Tibial nerve (tissue), 3 donors: ENCODE measurements at regions not wholly inside any gene's neighbourhood (a gene's known extent, or its start where the extent isn't known, plus 50 kb on each side); places are given as distances from the start of the nearest gene placed in this dataset.

Source experiments
- POLR2A ChIP-seq, 2 donors: fragments of 450-650 bp; IDR thresholded peaks; one replicate each; pipeline ENCODE4 v1.6.1; 2017; ENCODE audit warnings: antibody characterized with exemption in 2 of 2, mild to moderate bottlenecking in 2 of 2, moderate library complexity in 2 of 2
- TF ChIP-seq, protein P1 (sequence below), 5 experiments: fragments of 200-600 bp in 3 of 5; fragments of 450-650 bp in 2 of 5; sonication (generic) in 3 of 5; IDR thresholded peaks; one replicate each; pipeline ENCODE4 v1.5.1; 2016 to 2019; ENCODE audit warnings: antibody characterized with exemption in 5 of 5, mild to moderate bottlenecking in 3 of 5, moderate library complexity in 2 of 5

DNA sequence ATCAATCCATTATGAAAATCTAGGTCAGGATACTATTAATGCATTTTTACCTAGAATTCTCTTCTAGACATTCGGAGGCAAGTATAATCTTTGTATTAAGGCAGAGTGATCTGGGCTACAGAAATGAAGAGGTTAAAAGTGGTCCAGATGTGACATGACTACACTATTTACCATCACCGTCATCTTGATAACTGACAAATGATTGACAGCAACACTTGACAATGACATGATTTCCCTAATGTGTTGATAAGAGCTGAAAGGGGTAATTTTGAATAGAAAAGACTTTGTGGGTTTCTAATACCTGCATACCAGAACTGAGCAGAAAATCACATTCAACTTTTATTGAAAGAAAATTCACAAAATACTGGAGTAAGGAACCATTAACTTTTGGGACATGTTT is 718.9 kb upstream of the MAP3K7 start:
- TF ChIP-seq POLR2A (IDR thresholded peaks at IDR 0.05), result no peak
- TF ChIP-seq, protein P1, sequence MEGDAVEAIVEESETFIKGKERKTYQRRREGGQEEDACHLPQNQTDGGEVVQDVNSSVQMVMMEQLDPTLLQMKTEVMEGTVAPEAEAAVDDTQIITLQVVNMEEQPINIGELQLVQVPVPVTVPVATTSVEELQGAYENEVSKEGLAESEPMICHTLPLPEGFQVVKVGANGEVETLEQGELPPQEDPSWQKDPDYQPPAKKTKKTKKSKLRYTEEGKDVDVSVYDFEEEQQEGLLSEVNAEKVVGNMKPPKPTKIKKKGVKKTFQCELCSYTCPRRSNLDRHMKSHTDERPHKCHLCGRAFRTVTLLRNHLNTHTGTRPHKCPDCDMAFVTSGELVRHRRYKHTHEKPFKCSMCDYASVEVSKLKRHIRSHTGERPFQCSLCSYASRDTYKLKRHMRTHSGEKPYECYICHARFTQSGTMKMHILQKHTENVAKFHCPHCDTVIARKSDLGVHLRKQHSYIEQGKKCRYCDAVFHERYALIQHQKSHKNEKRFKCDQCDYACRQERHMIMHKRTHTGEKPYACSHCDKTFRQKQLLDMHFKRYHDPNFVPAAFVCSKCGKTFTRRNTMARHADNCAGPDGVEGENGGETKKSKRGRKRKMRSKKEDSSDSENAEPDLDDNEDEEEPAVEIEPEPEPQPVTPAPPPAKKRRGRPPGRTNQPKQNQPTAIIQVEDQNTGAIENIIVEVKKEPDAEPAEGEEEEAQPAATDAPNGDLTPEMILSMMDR (IDR thresholded peaks at IDR 0.05), result no peak
